Common myeloid progenitor, CD34-positive (primary cell): ENCODE measurements at regions not wholly inside any gene's neighbourhood (a gene's known extent, or its start where the extent isn't known, plus 50 kb on each side); places are given as distances from the start of the nearest gene placed in this dataset.
"Not testable (repeated sequence)": the region's sequence is repeated elsewhere in the genome, so short reads cannot be mapped to it uniquely, and the experiment has no call there.

ENCODE experiments used
- CTCF ChIA-PET: fragments of 350-600 bp; sonication (Branson Sonifier 250); formaldehyde crosslinking; loops from one replicate; lab custom pipeline; 2021; ENCODE audit warnings: antibody characterized with exemption; lab: Charles Lee
- POLR2A ChIA-PET: fragments of 350-600 bp; sonication (Branson Sonifier 250); formaldehyde crosslinking; loops from one replicate; lab custom pipeline; 2021; ENCODE audit warnings: antibody characterized with exemption; lab: Charles Lee
- DNase-seq, 3 donors: peaks; one replicate each; pipeline versions ENCODE4 v3.0.0 to v3.0.0-alpha.2; 2013
- H3K27ac ChIP-seq, 2 experiments: 1 replicate in 1 of 2; 2 replicates in 1 of 2; pipeline ENCODE4 v1.7.0; 2013; ENCODE audit warnings: inconsistent platforms in 2 of 2, low read length in 2 of 2, mild to moderate bottlenecking in 2 of 2, low read depth in 1 of 2, moderate library complexity in 1 of 2; ENCODE audit not compliant: severe bottlenecking in 2 of 2, insufficient read depth in 1 of 2, poor library complexity in 1 of 2
- H3K27me3 ChIP-seq, 5 experiments: replicated peaks in 2 of 5; 1 replicate in 3 of 5; 2 replicates in 2 of 5; pipeline versions ENCODE4 v1.6.1 to v1.7.0; 2013; ENCODE audit warnings: low read length in 4 of 5, mild to moderate bottlenecking in 2 of 5, moderate library complexity in 2 of 5, inconsistent platforms in 1 of 5; ENCODE audit not compliant: insufficient read depth in 5 of 5, control insufficient read depth in 4 of 5
- H3K36me3 ChIP-seq, 4 experiments: 1 replicate in 2 of 4; 2 replicates in 2 of 4; pipeline versions ENCODE4 v1.6.1 to v1.7.0; 2013; ENCODE audit warnings: low read length in 3 of 4, control low read depth in 1 of 4, mild to moderate bottlenecking in 1 of 4; ENCODE audit not compliant: control insufficient read depth in 4 of 4, insufficient read depth in 4 of 4
- H3K4me1 ChIP-seq, 4 experiments: 1 replicate in 3 of 4; 2 replicates in 1 of 4; pipeline versions ENCODE4 v1.6.1 to v1.7.1; 2013; ENCODE audit warnings: low read length in 3 of 4, mild to moderate bottlenecking in 3 of 4, control low read depth in 1 of 4, inconsistent platforms in 1 of 4, moderate library complexity in 1 of 4; ENCODE audit not compliant: control insufficient read depth in 4 of 4, insufficient read depth in 4 of 4; ENCODE audit errors: control extremely low read depth in 1 of 4
- H3K4me3 ChIP-seq, 7 experiments: 1 replicate in 4 of 7; 2 replicates in 3 of 7; pipeline versions ENCODE4 v1.5.1 to v1.7.0; 2013; ENCODE audit warnings: mild to moderate bottlenecking in 7 of 7, low read length in 6 of 7, moderate library complexity in 6 of 7, inconsistent platforms in 2 of 7, low read depth in 2 of 7, control low read depth in 1 of 7; ENCODE audit not compliant: insufficient read depth in 4 of 7, control insufficient read depth in 1 of 7; ENCODE audit errors: extremely low read depth in 1 of 7
- H3K9me3 ChIP-seq, 5 experiments: 1 replicate in 4 of 5; 2 replicates in 1 of 5; pipeline versions ENCODE4 v1.6.1 to v1.7.1; 2013; ENCODE audit warnings: low read length in 4 of 5, mild to moderate bottlenecking in 2 of 5, inconsistent platforms in 1 of 5, low read depth in 1 of 5, moderate library complexity in 1 of 5; ENCODE audit not compliant: control insufficient read depth in 4 of 5, insufficient read depth in 2 of 5; ENCODE audit errors: control extremely low read depth in 1 of 5
- WGBS: methylation state at CpG from one replicate; pipeline ENCODE4 v1.1.5; 2013; ENCODE audit not compliant: insufficient coverage; 5-methylcytosine and 5-hydroxymethylcytosine counted together

DNA sequence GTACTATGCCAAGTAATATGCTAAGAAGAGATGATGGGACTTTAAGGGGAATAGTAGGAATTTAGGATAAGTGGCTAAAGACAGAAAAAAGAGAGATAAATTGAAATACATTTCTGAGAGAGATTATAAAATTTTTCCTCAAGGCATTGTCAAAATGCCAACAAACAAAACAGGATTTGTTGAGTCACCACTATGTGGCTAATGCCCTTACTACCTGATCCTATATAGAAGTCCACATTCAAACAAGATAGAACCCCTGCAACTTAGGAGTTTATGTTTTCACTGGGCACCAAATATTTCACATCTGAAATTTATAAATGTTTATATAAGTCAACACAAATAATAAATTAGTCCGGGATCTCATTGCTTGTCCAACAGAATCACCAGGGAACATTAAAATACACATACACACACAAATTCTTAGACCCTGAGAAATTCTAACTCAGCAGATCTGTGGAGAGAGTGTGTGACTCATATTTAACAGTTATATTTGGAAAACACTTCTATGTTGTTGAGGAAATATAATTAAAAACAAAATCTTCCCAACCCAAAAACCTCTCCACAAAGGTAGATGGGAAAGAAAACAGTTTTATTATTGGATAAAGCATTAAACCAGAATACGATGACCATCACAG lies 154.3 kb downstream of the PPP1R3A start:
- no peak overlapping the region for H3K4me3 ChIP-seq
- no peak for DNase-seq
- no CpG with 5 or more reads among the region's 2 CpGs for WGBS
- H3K27me3 ChIP-seq, result no peaks in the 10 kb centered on the region
- H3K4me1 ChIP-seq, result peaks cover 0 to 5% (median 1%) of the 10 kb centered on the region in 4 experiments
- ChIA-PET POLR2A (no interaction called here), CTCF (no interaction called here)
- no peaks in the 10 kb centered on the region for H3K36me3 ChIP-seq
- no peak overlapping the region for H3K27ac ChIP-seq
- H3K9me3 ChIP-seq, result no peaks in the 10 kb centered on the region

DNA sequence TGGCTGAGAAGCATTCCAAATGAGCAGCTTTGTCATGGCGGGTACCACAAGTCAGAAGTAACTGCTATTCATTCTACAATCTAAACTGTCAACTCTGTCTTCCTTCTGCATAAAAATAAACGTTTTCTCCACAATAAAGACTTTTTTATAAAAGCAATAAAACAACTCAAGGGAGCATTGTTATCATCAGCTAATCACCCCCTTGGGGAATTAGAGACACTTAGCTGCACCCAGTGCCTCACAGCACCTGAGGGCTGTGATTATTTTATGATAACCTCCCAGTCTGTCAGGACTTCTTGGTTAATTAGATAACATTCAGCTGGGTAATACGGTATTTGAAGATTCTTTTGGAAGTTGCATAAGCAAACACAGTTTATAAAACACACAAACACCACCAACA lies 155.6 kb downstream of the PPP1R3A start:
- no peaks in the 10 kb centered on the region for H3K27me3 ChIP-seq
- H3K9me3 ChIP-seq, result no peaks in the 10 kb centered on the region
- no peak for DNase-seq
- POLR2A ChIA-PET, result no interaction called here
- WGBS, result 65% methylated on average over 2 of the region's 3 CpGs
- CTCF ChIA-PET, result no interaction called here
- H3K27ac ChIP-seq, result no peak overlapping the region
- H3K36me3 ChIP-seq, result no peaks in the 10 kb centered on the region
- H3K4me1 ChIP-seq, result peaks cover 0 to under 1% (median 0%) of the 10 kb centered on the region in 4 experiments
- no peak overlapping the region for H3K4me3 ChIP-seq

DNA sequence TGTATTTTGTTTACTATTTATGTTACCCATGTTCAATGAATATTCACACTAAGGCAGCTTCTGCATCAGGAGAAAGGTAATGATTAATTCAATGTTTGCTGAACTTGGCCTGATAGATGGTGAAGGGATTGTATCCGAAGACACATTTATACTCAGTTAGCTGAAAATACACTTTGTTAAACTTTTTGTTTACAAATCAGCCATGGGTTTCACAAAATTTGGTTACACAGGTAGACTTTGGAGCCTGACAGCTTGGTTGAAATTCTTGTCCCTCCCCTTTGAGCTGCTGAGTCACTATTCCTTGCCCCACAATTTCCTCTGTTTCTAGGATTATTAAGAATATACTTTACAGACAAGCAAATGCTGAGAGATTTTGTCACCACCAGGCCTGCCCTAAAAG lies 162.6 kb downstream of the PPP1R3A start:
- CTCF ChIA-PET, result no interaction called here
- Histone ChIP-seq H3K4me3 (no peak overlapping the region), H3K36me3 (no peaks in the 10 kb centered on the region), H3K9me3 (no peaks in the 10 kb centered on the region), H3K27ac (no peak overlapping the region), H3K4me1 (no peaks in the 10 kb centered on the region), H3K27me3 (no peaks in the 10 kb centered on the region)
- POLR2A ChIA-PET, result no interaction called here
- WGBS, result no CpG with 5 or more reads among the region's 1 CpG
- no peak for DNase-seq

DNA sequence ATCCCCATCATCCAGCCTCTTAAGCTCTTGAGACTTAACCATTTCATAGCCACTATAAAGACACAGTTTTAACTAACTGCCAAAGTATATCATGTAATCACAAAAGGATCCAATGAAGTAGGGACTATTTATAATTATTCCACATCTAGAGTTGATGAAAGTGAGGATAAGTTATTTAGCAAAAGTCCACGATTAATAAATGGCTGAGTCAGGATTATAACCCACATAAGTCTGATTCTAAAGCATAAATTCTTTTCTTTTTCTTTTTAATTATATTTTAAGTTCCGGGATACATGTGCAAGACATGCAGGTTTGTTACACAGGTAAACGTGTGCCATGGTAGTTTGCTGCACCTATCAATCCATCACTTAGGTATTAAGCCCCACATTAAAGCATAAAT lies 166.1 kb downstream of the PPP1R3A start:
- Histone ChIP-seq H3K27ac (no peak overlapping the region), H3K9me3 (no peaks in the 10 kb centered on the region), H3K4me3 (no peak overlapping the region), H3K4me1 (no peaks in the 10 kb centered on the region), H3K36me3 (no peaks in the 10 kb centered on the region), H3K27me3 (no peaks in the 10 kb centered on the region)
- ChIA-PET CTCF (no interaction called here), POLR2A (no interaction called here)
- WGBS, result 100% methylated on average over 2 of the region's 3 CpGs
- no peak for DNase-seq

DNA sequence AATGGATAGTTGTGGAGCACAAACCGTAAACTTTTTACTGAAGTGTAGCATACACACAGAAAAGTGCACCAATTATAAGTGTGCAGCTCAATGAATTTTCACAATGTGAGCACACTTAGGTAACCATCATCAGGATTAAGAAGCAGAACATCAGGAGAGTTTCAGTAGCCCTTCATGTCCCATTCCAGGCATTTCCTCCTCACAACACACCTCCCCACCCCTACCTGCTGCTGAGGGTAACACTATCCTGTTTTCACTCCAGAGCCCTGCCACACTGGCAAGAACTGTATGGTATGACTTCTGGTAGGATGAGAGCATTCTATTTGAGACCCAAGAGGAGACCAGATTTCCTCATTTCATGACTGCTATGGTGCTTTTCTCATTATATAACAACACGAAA lies 166.5 kb downstream of the PPP1R3A start:
- 100% methylated on average over 1 of the region's 2 CpGs for WGBS
- Histone ChIP-seq H3K4me1 (no peaks in the 10 kb centered on the region), H3K4me3 (no peak overlapping the region), H3K9me3 (no peaks in the 10 kb centered on the region), H3K27me3 (no peaks in the 10 kb centered on the region), H3K36me3 (no peaks in the 10 kb centered on the region), H3K27ac (no peak overlapping the region)
- no peak for DNase-seq
- POLR2A ChIA-PET, result no interaction called here
- CTCF ChIA-PET, result no interaction called here

DNA sequence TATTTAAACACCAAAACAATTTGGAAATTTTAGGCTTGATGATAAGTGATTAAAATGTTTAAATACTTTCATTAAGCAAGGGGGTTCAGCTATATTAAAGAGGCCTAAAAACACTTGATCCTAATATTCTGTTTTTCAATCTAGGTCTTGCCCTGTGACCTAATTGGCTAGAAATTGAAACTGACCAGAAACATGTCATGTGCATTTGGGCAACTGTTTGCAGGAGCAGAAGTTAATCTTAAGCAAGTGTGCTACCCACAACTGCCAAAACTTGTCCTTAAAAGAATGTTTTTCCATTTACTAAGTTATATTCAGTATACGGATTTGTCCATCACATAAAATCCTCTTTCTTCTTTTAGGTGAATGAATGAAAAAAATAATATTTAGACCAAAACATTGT lies 167.3 kb downstream of the PPP1R3A start:
- no peaks in the 10 kb centered on the region for H3K9me3 ChIP-seq
- ChIA-PET POLR2A (no interaction called here), CTCF (no interaction called here)
- H3K4me3 ChIP-seq, result no peak overlapping the region
- H3K36me3 ChIP-seq, result no peaks in the 10 kb centered on the region
- H3K4me1 ChIP-seq, result no peaks in the 10 kb centered on the region
- H3K27ac ChIP-seq, result no peak overlapping the region
- H3K27me3 ChIP-seq, result no peaks in the 10 kb centered on the region
- no CpG with 5 or more reads among the region's 1 CpG for WGBS
- DNase-seq, result no peak

DNA sequence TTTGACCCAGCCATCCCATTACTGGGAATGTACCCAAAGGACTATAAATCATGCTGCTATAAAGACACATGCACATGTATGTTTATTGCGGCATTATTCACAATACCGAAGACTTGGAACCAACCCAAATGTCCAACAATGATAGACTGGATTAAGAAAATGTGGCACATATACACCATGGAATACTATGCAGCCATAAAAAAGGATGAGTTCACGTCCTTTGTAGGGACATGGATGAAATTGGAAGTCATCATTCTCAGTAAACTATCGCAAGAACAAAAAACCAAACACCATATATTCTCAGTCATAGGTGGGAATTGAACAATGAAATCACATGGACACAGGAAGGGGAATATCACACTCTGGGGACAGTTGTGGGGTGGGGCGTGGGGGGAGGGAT lies 170.4 kb downstream of the PPP1R3A start:
- H3K27me3 ChIP-seq, DNase-seq, POLR2A ChIA-PET, H3K4me3 ChIP-seq, H3K4me1 ChIP-seq, CTCF ChIA-PET, H3K9me3 ChIP-seq, H3K27ac ChIP-seq, H3K36me3 ChIP-seq: not testable (repeated sequence)
- no CpG with 5 or more reads among the region's 5 CpGs for WGBS
